ENCODE measurements at regions not wholly inside any gene's neighbourhood (a gene's known extent, or its start where the extent isn't known, plus 50 kb on each side); places are given as distances from the start of the nearest gene placed in this dataset.

DNA sequence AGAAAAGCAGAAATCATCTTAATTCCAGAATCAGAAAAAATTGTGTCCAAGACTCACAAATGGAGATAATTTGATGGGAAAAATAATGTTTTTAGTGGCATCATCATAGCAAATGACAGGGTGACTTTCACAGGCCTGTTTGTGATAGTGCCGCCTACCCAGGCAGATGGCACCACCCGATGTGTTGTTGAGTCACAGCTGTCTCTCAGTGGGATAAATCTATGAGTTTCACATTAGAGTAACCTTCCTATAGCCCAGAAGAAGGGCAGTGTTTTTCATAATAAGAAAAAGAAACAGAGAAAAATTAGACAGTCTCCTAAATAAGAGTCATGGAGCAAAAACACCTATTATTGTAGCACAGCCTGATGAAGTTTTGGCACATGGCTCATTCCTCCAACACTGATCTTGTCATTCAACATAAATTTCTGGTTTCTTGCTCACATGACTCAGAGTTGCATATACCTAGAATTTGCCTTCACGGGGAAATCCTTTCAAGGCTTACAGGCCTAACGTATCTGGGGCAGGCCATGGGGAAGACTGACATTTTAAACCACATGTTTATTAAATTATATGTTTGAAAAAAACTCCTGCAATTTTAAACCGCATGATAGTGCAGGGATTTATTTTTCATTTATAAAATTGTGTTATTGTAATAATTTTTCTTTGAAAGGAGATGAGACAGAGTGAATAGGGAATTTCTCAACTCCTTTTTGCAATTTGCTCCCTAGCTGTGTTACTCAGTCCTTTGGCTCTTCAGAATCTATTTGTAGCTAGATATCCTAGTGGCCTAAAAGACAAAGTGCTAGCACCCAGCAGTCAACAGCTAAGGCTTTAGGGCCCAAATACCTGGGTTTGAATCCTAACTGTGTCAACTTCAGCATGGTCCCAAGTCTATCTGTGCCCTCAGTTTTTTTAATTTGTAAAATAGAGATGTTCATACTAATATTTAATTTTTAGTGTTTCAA lies 393.7 kb downstream of the NDFIP2 start:
- Histone ChIP-seq H3K9me3 (no peaks in the 10 kb centered on the region), H3K27ac (no peak overlapping the region), H3K27me3 (no peaks in the 10 kb centered on the region), H3K36me3 (no peaks in the 10 kb centered on the region), H3K4me1 (no peaks in the 10 kb centered on the region), H3K4me3 (no peak overlapping the region)
- DNase-seq (ENCODE audit: low spot score in 2 of 2) = no peak
- intact Hi-C loops (cut with DNase I; ENCODE audit: low total_unique reads) = no loop called here
- no peak for TF ChIP-seq POLR2A (IDR thresholded peaks at IDR 0.05)

GRCh38 chr13:79871594-79871993 lies 390.6 kb downstream of the NDFIP2 start:
- TF ChIP-seq POLR2A (IDR thresholded peaks at IDR 0.05) = no peak
- TF ChIP-seq POLR2AphosphoS5 (IDR thresholded peaks at IDR 0.05) = no peak
- TF ChIP-seq, protein P1, sequence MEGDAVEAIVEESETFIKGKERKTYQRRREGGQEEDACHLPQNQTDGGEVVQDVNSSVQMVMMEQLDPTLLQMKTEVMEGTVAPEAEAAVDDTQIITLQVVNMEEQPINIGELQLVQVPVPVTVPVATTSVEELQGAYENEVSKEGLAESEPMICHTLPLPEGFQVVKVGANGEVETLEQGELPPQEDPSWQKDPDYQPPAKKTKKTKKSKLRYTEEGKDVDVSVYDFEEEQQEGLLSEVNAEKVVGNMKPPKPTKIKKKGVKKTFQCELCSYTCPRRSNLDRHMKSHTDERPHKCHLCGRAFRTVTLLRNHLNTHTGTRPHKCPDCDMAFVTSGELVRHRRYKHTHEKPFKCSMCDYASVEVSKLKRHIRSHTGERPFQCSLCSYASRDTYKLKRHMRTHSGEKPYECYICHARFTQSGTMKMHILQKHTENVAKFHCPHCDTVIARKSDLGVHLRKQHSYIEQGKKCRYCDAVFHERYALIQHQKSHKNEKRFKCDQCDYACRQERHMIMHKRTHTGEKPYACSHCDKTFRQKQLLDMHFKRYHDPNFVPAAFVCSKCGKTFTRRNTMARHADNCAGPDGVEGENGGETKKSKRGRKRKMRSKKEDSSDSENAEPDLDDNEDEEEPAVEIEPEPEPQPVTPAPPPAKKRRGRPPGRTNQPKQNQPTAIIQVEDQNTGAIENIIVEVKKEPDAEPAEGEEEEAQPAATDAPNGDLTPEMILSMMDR (IDR thresholded peaks at IDR 0.05) = no peak
- intact Hi-C loops (cut with DNase I; ENCODE audit: low total_unique reads) = no loop called here
- Histone ChIP-seq H3K4me3 (no peak overlapping the region), H3K9me3 (no peaks in the 10 kb centered on the region), H3K36me3 (no peaks in the 10 kb centered on the region), H3K4me1 (peaks cover 0 to 6% of the 10 kb centered on the region in 2 donors), H3K27ac (no peak overlapping the region), H3K27me3 (no peaks in the 10 kb centered on the region)
- DNase-seq (ENCODE audit: low spot score in 2 of 2) = no peak

DNA sequence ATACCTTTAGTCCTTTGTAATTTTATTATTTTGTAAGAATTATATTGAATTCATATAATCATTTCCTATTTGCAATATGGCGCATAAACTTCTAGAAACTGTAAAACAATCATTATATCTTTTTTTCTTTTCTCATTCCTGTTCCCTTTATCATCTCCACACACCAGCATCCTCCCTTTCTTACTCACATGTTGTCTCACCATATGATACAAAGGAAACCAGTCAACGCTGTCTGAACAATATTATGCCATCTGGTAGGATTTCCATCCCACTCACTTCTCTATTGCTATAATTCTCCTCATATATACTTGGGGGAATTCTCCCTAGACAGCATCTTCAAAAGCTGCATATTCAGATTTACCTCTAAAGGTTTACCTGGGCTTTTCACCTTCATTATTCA lies 389.8 kb downstream of the NDFIP2 start:
- no peaks in the 10 kb centered on the region for H3K36me3 ChIP-seq
- no peaks in the 10 kb centered on the region for H3K27me3 ChIP-seq
- intact Hi-C loops (cut with DNase I; ENCODE audit: low total_unique reads) = no loop called here
- no peak overlapping the region for H3K4me3 ChIP-seq
- H3K9me3 ChIP-seq = no peaks in the 10 kb centered on the region
- H3K27ac ChIP-seq = no peak overlapping the region
- TF ChIP-seq POLR2AphosphoS5 (IDR thresholded peaks at IDR 0.05) = no peak
- TF ChIP-seq, protein P1 (IDR thresholded peaks at IDR 0.05) = no peak
- no peak for DNase-seq (ENCODE audit: low spot score in 2 of 2)
- peaks cover 0 to 6% of the 10 kb centered on the region in 2 donors for H3K4me1 ChIP-seq

DNA sequence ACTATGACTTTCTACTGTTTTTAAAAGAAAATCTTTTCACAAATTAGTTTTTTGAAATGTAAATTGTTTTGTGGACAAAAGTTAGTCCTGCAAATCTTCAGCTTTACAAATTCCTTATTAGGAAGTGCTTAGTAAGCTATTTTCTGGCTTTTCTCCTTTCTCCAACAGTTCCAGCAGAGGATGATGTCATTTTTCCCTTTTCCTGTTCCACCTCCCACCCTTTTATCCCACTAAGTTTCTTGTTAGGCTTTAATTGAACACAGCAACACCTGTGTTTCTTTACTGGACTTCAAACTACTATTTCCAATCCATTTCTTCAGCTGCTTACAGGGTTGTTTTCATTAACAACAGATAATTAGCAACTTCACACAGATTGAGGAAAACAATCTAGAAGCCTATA lies 389.2 kb downstream of the NDFIP2 start:
- intact Hi-C loops (cut with DNase I; ENCODE audit: low total_unique reads) = no loop called here
- peaks cover 0 to 6% of the 10 kb centered on the region in 2 donors for H3K4me1 ChIP-seq
- TF ChIP-seq POLR2A (IDR thresholded peaks at IDR 0.05) (no peak), POLR2AphosphoS5 (IDR thresholded peaks at IDR 0.05) (no peak)
- TF ChIP-seq, protein P1 (IDR thresholded peaks at IDR 0.05) = no peak
- no peaks in the 10 kb centered on the region for H3K27me3 ChIP-seq
- H3K27ac ChIP-seq = no peak overlapping the region
- no peaks in the 10 kb centered on the region for H3K9me3 ChIP-seq
- H3K36me3 ChIP-seq = no peaks in the 10 kb centered on the region
- no peak overlapping the region for H3K4me3 ChIP-seq
- DNase-seq (ENCODE audit: low spot score in 2 of 2) = no peak

GRCh38 chr13:79869326-79869725 lies 388.4 kb downstream of the NDFIP2 start:
- Histone ChIP-seq H3K4me1 (peaks cover 0 to 6% of the 10 kb centered on the region in 2 donors), H3K27ac (peak overlapping the region in 1 of 2 donors; percentile 0), H3K4me3 (no peak overlapping the region), H3K9me3 (no peaks in the 10 kb centered on the region), H3K27me3 (no peaks in the 10 kb centered on the region), H3K36me3 (no peaks in the 10 kb centered on the region)
- intact Hi-C loops (cut with DNase I; ENCODE audit: low total_unique reads) = no loop called here
- no peak for DNase-seq (ENCODE audit: low spot score in 2 of 2)
- TF ChIP-seq, protein P1 (IDR thresholded peaks at IDR 0.05) = no peak
- TF ChIP-seq POLR2A (IDR thresholded peaks at IDR 0.05) (no peak), POLR2AphosphoS5 (IDR thresholded peaks at IDR 0.05) (no peak)

Measured in breast epithelium (tissue), 4 donors.